AG04450 (cell line): ENCODE measurements at regions not wholly inside any gene's neighbourhood (a gene's known extent, or its start where the extent isn't known, plus 50 kb on each side); places are given as distances from the start of the nearest gene placed in this dataset.
A peak's percentile ranks its signal among the peaks of the same experiment; 100 is the strongest.

Experiments used
- CTCF ChIA-PET: fragments of 300-600, 350-600 bp; formaldehyde crosslinking; extraction: SDS; loops from one replicate; lab custom pipeline; 2022; ENCODE audit warnings: antibody characterized with exemption, inconsistent platforms; lab: Charles Lee
- POLR2A ChIA-PET: fragments of 350-600 bp; formaldehyde crosslinking; extraction: SDS; loops from one replicate; lab custom pipeline; 2021; ENCODE audit warnings: antibody characterized with exemption, inconsistent platforms; lab: Yijun Ruan, JAX
- DNase-seq: peaks from one replicate; pipeline ENCODE4 v3.0.0-alpha.2; 2011; ENCODE audit warnings: low read depth, low spot score
- H3K27ac ChIP-seq: one replicate; pipeline ENCODE4 v1.5.1; 2012; ENCODE audit warnings: low read depth, low read length, control low read depth
- H3K27me3 ChIP-seq: one replicate; pipeline ENCODE4 v1.6.0; 2012; ENCODE audit warnings: low read length; ENCODE audit not compliant: control insufficient read depth, insufficient read depth
- H3K4me3 ChIP-seq: 2 replicates; pipeline ENCODE4 v1.5.1; 2011; ENCODE audit warnings: mild to moderate bottlenecking, low read depth, low read length, control low read depth
- H3K9me3 ChIP-seq: 2 replicates; pipeline ENCODE4 v1.5.1; 2012; ENCODE audit warnings: low read length; ENCODE audit not compliant: control insufficient read depth, insufficient read depth
- TF ChIP-seq, protein P1 (sequence below): IDR thresholded peaks from 2 replicates; pipeline ENCODE4 v1.5.1; 2011; ENCODE audit warnings: low read depth, low read length, control low read depth, inconsistent platforms

DNA sequence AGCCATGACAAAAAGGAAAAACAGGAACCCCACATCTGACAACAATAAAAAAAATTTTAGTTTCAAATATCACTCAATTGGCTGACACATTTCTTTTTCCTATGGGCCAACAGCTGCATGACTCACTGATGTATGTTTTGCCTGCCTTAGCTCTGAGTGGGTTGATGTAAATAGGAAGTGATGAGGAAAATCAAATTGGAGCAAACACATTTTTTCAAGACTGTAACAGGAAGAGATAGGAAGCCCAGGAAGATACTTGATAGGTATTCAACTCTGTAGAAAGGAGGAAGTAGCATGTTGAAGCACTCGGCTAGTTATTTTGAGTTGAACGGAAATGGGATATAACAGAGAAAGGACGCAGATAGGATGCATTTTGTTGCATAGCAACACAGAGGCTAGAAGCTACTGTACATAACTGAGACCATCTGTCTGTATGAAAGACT is 168.0 kb upstream of the NR5A2 start:
- CTCF ChIA-PET = no interaction called here
- TF ChIP-seq, protein P1, sequence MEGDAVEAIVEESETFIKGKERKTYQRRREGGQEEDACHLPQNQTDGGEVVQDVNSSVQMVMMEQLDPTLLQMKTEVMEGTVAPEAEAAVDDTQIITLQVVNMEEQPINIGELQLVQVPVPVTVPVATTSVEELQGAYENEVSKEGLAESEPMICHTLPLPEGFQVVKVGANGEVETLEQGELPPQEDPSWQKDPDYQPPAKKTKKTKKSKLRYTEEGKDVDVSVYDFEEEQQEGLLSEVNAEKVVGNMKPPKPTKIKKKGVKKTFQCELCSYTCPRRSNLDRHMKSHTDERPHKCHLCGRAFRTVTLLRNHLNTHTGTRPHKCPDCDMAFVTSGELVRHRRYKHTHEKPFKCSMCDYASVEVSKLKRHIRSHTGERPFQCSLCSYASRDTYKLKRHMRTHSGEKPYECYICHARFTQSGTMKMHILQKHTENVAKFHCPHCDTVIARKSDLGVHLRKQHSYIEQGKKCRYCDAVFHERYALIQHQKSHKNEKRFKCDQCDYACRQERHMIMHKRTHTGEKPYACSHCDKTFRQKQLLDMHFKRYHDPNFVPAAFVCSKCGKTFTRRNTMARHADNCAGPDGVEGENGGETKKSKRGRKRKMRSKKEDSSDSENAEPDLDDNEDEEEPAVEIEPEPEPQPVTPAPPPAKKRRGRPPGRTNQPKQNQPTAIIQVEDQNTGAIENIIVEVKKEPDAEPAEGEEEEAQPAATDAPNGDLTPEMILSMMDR = no peak
- no peaks in the 10 kb centered on the region for H3K9me3 ChIP-seq
- POLR2A ChIA-PET = interaction anchor here (0.7 kb wide), 1 partner anchor 632 kb away, joined by 3 read pairs; no protein-coding TSS in a partner anchor
- no peak overlapping the region for H3K4me3 ChIP-seq
- no peaks in the 10 kb centered on the region for H3K27me3 ChIP-seq
- DNase-seq = peak; percentile 44
- no peak overlapping the region for H3K27ac ChIP-seq

- no peak for DNase-seq
- no peaks in the 10 kb centered on the region for H3K27me3 ChIP-seq
- TF ChIP-seq, protein P1 = no peak
- ChIA-PET CTCF (no interaction called here), POLR2A (no interaction called here)
- no peak overlapping the region for H3K27ac ChIP-seq
- no peak overlapping the region for H3K4me3 ChIP-seq
- H3K9me3 ChIP-seq = no peaks in the 10 kb centered on the region
Observed at GRCh38 chr1:199861020-199861795, 166.3 kb upstream of the NR5A2 start.

GRCh38 chr1:199862047-199862446 is 165.5 kb upstream of the NR5A2 start:
- no peak for DNase-seq
- ChIA-PET POLR2A (no interaction called here), CTCF (no interaction called here)
- H3K27me3 ChIP-seq = no peaks in the 10 kb centered on the region
- no peak overlapping the region for H3K4me3 ChIP-seq
- TF ChIP-seq, protein P1 = no peak
- no peaks in the 10 kb centered on the region for H3K9me3 ChIP-seq
- no peak overlapping the region for H3K27ac ChIP-seq

DNA sequence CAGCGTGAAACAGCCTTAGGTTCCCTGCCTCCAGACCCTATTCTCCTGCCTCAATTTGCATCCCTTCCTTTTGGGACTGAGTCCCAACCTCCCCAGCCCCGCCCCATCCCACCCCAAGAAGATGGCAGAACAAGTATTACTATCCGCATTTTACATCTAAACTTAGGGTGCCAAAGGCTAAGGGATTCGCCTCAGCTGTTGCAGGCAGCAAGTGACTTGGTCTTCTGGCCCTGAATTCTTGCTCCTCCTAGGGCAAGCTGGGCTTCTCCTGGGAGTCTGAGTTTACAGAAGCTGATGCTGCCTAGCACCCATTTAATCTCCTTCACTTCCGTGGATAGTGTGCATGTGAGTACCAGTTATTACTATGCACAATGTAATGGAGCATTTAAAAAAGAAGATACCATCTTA is 161.3 kb upstream of the NR5A2 start:
- ChIA-PET CTCF (no interaction called here), POLR2A (no interaction called here)
- Histone ChIP-seq H3K27ac (no peak overlapping the region), H3K27me3 (no peaks in the 10 kb centered on the region), H3K4me3 (no peak overlapping the region), H3K9me3 (no peaks in the 10 kb centered on the region)
- TF ChIP-seq, protein P1 = no peak
- no peak for DNase-seq

DNA sequence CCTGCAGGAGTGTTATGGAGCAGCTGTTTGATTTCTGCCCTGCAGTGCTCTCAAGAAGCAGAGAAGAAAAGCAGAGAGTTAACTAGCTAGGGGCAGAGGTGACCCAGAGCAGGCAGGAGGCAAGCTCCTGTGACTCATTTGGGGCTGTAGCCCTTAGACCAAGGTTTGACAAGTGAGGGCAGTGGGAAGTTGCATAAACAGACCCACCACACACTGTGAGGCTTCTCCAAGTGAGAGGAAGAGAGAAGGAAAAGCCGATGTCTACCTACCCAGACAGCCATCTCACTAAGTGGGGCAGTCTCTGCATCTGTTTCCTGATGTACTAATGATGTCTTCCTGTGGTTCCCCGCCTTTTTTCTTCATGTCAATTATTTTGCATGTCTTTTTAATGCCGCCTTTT is 159.9 kb upstream of the NR5A2 start:
- Histone ChIP-seq H3K27ac (no peak overlapping the region), H3K9me3 (no peaks in the 10 kb centered on the region), H3K4me3 (no peak overlapping the region), H3K27me3 (no peaks in the 10 kb centered on the region)
- ChIA-PET POLR2A (no interaction called here), CTCF (no interaction called here)
- no peak for DNase-seq
- TF ChIP-seq, protein P1 = no peak
